ENCODE measurements at regions not wholly inside any gene's neighbourhood (a gene's known extent, or its start where the extent isn't known, plus 50 kb on each side); places are given as distances from the start of the nearest gene placed in this dataset.

GRCh38 chr5:82723168-82723567, 354.0 kb downstream of the TMEM167A start:
- ChIA-PET CTCF (no interaction called here), POLR2A (no interaction called here)
- Mint-ChIP-seq H3K36me3 (peaks cover 3% of the 10 kb centered on the region), H3K27me3 (ENCODE audit: low read depth) (no peaks in the 10 kb centered on the region), H3K9me3 (peaks cover 11% of the 10 kb centered on the region), H3K4me1 (peaks cover 12% of the 10 kb centered on the region), H3K4me3 (no peak overlapping the region), H3K27ac (no peak overlapping the region)
- no peak for DNase-seq (ENCODE audit: low spot score)
- TF ChIP-seq ZNF263 (CRISPR knock-in tag; IDR thresholded peaks at IDR 0.05; ENCODE audit: low read depth) (no peak), NFATC4 (CRISPR knock-in tag; IDR thresholded peaks at IDR 0.05) (no peak), NFE2L1 (CRISPR knock-in tag; IDR thresholded peaks at IDR 0.05) (no peak), ATF3 (CRISPR knock-in tag; conservative IDR thresholded peaks at IDR 0.05) (no peak), GTF2I (CRISPR knock-in tag; conservative IDR thresholded peaks at IDR 0.05) (no peak), E2F1 (CRISPR knock-in tag; IDR thresholded peaks at IDR 0.05) (no peak), NR1H2 (CRISPR knock-in tag; IDR thresholded peaks at IDR 0.05) (no peak), OVOL2 (CRISPR knock-in tag; IDR thresholded peaks at IDR 0.05; ENCODE audit: borderline replicate concordance) (no peak), MAX (CRISPR knock-in tag; IDR thresholded peaks at IDR 0.05) (no peak), RELA (CRISPR knock-in tag; IDR thresholded peaks at IDR 0.05; ENCODE audit: borderline replicate concordance) (no peak), ZNF425 (CRISPR knock-in tag; conservative IDR thresholded peaks at IDR 0.05) (no peak), MLX (CRISPR knock-in tag; IDR thresholded peaks at IDR 0.05) (no peak), ZNF232 (CRISPR knock-in tag; IDR thresholded peaks at IDR 0.05) (no peak), ZNF138 (CRISPR knock-in tag; conservative IDR thresholded peaks at IDR 0.05) (no peak), NR3C1 (CRISPR knock-in tag; conservative IDR thresholded peaks at IDR 0.05; ENCODE audit: low read depth) (no peak), ZBTB43 (CRISPR knock-in tag; IDR thresholded peaks at IDR 0.05) (no peak), ATF6 (CRISPR knock-in tag; IDR thresholded peaks at IDR 0.05) (no peak), RORB (CRISPR knock-in tag; IDR thresholded peaks at IDR 0.05) (no peak), ZNF281 (CRISPR knock-in tag; IDR thresholded peaks at IDR 0.05) (no peak), ELF4 (CRISPR knock-in tag; IDR thresholded peaks at IDR 0.05; ENCODE audit: low read depth) (no peak)
- ATAC-seq: no peak
